ENCODE measurements at regions not wholly inside any gene's neighbourhood (a gene's known extent, or its start where the extent isn't known, plus 50 kb on each side); places are given as distances from the start of the nearest gene placed in this dataset.

GRCh38 chr17:34850023-34850422 lies 111.2 kb downstream of the CCT6B start:
- TF ChIP-seq CTCF (IDR thresholded peaks at IDR 0.05), result no peak
- TF ChIP-seq POLR2A (IDR thresholded peaks at IDR 0.05), result no peak

Data from tibial nerve (tissue), 3 donors.